Vagina (tissue), 2 donors: ENCODE measurements at regions not wholly inside any gene's neighbourhood (a gene's known extent, or its start where the extent isn't known, plus 50 kb on each side); places are given as distances from the start of the nearest gene placed in this dataset.

ENCODE experiments used
- DNase-seq, 2 donors: peaks; one replicate each; pipeline ENCODE4 v3.0.0-alpha.2; 2017; ENCODE audit errors: extremely low spot score in 2 of 2
- H3K27ac ChIP-seq: fragments of 200-600 bp; sonication (generic); one replicate; pipeline ENCODE4 v1.5.1; 2019
- H3K27me3 ChIP-seq: fragments of 200-600 bp; sonication (generic); one replicate; pipeline ENCODE4 v1.5.1; 2019
- H3K36me3 ChIP-seq, 2 donors: fragments of 200-600 bp; sonication (generic); one replicate each; pipeline ENCODE4 v1.5.1; 2017 to 2019
- H3K4me1 ChIP-seq: fragments of 200-600 bp; sonication (generic); one replicate; pipeline ENCODE4 v1.5.1; 2019
- H3K4me3 ChIP-seq, 2 donors: fragments of 200-600 bp; sonication (generic); 1 replicate in 1 of 2; 2 replicates in 1 of 2; pipeline ENCODE4 v1.5.1; 2016 to 2019
- H3K9me3 ChIP-seq: fragments of 200-600 bp; sonication (generic); one replicate; pipeline ENCODE4 v1.5.1; 2019
- CTCF ChIP-seq, 3 experiments: fragments of 450-650 bp in 2 of 3; fragments of 200-600 bp in 1 of 3; sonication (generic) in 1 of 3; IDR thresholded peaks; one replicate each; pipeline ENCODE4 v1.5.1; 2017 to 2019; ENCODE audit warnings: antibody characterized with exemption in 3 of 3, mild to moderate bottlenecking in 2 of 3, moderate library complexity in 2 of 3
- POLR2A ChIP-seq, 2 donors: fragments of 450-650 bp; IDR thresholded peaks; one replicate each; pipeline ENCODE4 v1.6.1; 2017; ENCODE audit warnings: antibody characterized with exemption in 2 of 2, mild to moderate bottlenecking in 2 of 2, moderate library complexity in 2 of 2
- POLR2AphosphoS5 ChIP-seq, 2 donors: sonication (generic); formaldehyde crosslinking; IDR thresholded peaks; one replicate each; pipeline ENCODE4 v1.9.0; 2017; ENCODE audit warnings: antibody characterized with exemption in 2 of 2, mild to moderate bottlenecking in 2 of 2, low read depth in 1 of 2; ENCODE audit not compliant: insufficient read depth in 1 of 2
- intact Hi-C: fragments of 100-400 bp; cut with DNase I; formaldehyde crosslinking; loops from one replicate; pipeline ENCODE4 v1.15.1; 2023

DNA sequence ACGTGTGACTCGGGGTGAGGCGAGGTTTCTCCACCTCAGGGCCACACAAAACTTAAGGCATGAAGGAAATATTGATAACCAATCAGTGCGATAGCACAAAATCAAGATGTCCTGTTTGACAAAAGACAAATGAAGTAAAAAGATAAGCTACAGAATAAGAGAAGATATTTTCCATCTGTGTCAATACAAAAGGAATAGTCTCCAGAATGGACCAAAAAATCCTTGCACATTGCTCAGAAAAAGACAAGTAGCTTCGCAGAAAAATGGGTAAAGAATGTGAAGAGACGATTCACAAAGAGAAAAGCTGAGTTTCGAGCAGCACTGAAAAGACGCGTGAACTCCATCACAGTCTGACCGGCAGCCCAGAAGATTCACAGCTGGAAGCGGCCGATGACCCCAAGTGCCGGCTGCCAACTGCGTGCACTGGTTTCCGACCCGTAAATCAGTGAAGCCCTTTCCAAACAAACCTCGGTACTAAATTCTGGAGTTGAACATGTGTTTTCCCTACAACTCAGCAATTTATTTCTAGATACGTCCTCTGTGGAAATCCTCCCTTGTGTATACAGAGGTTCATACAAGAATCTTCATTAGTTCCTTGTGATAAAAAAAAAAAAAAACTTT is 308.4 kb downstream of the BRD1 start:
- H3K36me3 ChIP-seq: no peaks in the 10 kb centered on the region
- no peaks in the 10 kb centered on the region for H3K9me3 ChIP-seq
- no peak overlapping the region for H3K27ac ChIP-seq
- no peak overlapping the region for H3K4me3 ChIP-seq
- TF ChIP-seq POLR2AphosphoS5 (IDR thresholded peaks at IDR 0.05; ENCODE audit: insufficient read depth in 1 of 2, low read depth in 1 of 2): no peak
- no peak for TF ChIP-seq CTCF (IDR thresholded peaks at IDR 0.05)
- no peak for TF ChIP-seq POLR2A (IDR thresholded peaks at IDR 0.05)
- no peaks in the 10 kb centered on the region for H3K27me3 ChIP-seq
- H3K4me1 ChIP-seq: no peaks in the 10 kb centered on the region
- intact Hi-C loops: no loop called here
- DNase-seq: no peak

- Histone ChIP-seq H3K4me1 (no peaks in the 10 kb centered on the region), H3K9me3 (no peaks in the 10 kb centered on the region), H3K4me3 (no peak overlapping the region), H3K27ac (no peak overlapping the region), H3K27me3 (no peaks in the 10 kb centered on the region), H3K36me3 (no peaks in the 10 kb centered on the region)
- TF ChIP-seq CTCF (IDR thresholded peaks at IDR 0.05) (no peak), POLR2A (IDR thresholded peaks at IDR 0.05) (no peak), POLR2AphosphoS5 (IDR thresholded peaks at IDR 0.05; ENCODE audit: insufficient read depth in 1 of 2, low read depth in 1 of 2) (no peak)
- DNase-seq: no peak
- intact Hi-C loops: no loop called here
Observed at GRCh38 chr22:49518436-49518970, 309.2 kb downstream of the BRD1 start.

GRCh38 chr22:49517667-49518185 is 309.9 kb downstream of the BRD1 start:
- DNase-seq: no peak
- no peak for TF ChIP-seq POLR2A (IDR thresholded peaks at IDR 0.05)
- no peak for TF ChIP-seq CTCF (IDR thresholded peaks at IDR 0.05)
- TF ChIP-seq POLR2AphosphoS5 (IDR thresholded peaks at IDR 0.05; ENCODE audit: insufficient read depth in 1 of 2, low read depth in 1 of 2): no peak
- no peaks in the 10 kb centered on the region for H3K4me1 ChIP-seq
- no peak overlapping the region for H3K27ac ChIP-seq
- H3K9me3 ChIP-seq: no peaks in the 10 kb centered on the region
- no peaks in the 10 kb centered on the region for H3K36me3 ChIP-seq
- intact Hi-C loops: no loop called here
- no peak overlapping the region for H3K4me3 ChIP-seq
- no peaks in the 10 kb centered on the region for H3K27me3 ChIP-seq

DNA sequence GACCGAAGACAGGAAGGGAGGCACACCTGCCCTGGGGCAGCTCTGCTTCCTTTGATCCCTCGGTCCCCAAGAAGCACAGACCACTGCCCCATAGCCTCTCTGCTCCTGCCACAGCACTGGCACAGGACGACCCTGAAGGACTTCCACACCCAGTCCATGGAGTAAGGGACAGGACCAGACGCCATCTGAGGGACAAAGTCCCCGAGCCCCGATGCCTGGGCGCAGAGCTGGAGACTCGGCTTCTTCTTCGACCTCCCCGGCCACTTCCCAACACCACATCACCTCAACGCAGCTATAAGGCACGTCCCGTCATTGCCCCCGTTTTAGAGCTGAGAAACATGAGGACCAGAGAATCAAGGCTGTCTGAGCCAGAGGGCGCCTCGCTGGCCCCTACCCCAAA is 310.5 kb downstream of the BRD1 start:
- no peaks in the 10 kb centered on the region for H3K36me3 ChIP-seq
- no peaks in the 10 kb centered on the region for H3K27me3 ChIP-seq
- H3K4me1 ChIP-seq: no peaks in the 10 kb centered on the region
- H3K27ac ChIP-seq: no peak overlapping the region
- no peaks in the 10 kb centered on the region for H3K9me3 ChIP-seq
- H3K4me3 ChIP-seq: no peak overlapping the region
- TF ChIP-seq CTCF (IDR thresholded peaks at IDR 0.05) (no peak), POLR2A (IDR thresholded peaks at IDR 0.05) (no peak), POLR2AphosphoS5 (IDR thresholded peaks at IDR 0.05; ENCODE audit: insufficient read depth in 1 of 2, low read depth in 1 of 2) (no peak)
- intact Hi-C loops: no loop called here
- DNase-seq: no peak

DNA sequence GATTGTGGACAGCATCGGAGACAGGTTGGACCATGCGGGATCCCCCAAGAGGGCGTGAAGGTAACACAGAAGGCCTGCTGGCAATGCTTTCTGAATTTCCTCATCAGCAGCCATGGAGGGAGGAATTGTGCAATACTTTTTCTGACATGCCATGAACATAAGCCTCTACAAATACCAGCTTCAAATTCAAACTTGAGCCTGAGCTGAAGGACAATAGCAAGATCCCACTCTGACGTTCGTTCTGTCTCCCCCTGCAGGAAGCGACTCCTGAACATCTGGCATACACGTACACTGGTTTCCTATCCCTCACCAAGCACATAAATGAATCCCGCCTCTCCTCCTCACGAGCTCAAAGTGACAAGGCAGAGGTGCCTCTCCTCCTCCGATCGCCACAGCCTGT is 312.2 kb downstream of the BRD1 start:
- no peaks in the 10 kb centered on the region for H3K9me3 ChIP-seq
- intact Hi-C loops: no loop called here
- H3K36me3 ChIP-seq: no peaks in the 10 kb centered on the region
- H3K4me1 ChIP-seq: no peaks in the 10 kb centered on the region
- no peak overlapping the region for H3K4me3 ChIP-seq
- no peaks in the 10 kb centered on the region for H3K27me3 ChIP-seq
- no peak overlapping the region for H3K27ac ChIP-seq
- no peak for TF ChIP-seq CTCF (IDR thresholded peaks at IDR 0.05)
- no peak for TF ChIP-seq POLR2A (IDR thresholded peaks at IDR 0.05)
- TF ChIP-seq POLR2AphosphoS5 (IDR thresholded peaks at IDR 0.05; ENCODE audit: insufficient read depth in 1 of 2, low read depth in 1 of 2): no peak
- DNase-seq: no peak
